A549 (cell line): ENCODE measurements at regions not wholly inside any gene's neighbourhood (a gene's known extent, or its start where the extent isn't known, plus 50 kb on each side); places are given as distances from the start of the nearest gene placed in this dataset.

Source experiments
- ATAC-seq, 2 experiments: fragments of 200-7000 bp in 1 of 2; fragments of >200 bp in 1 of 2; cut with Nextera tagmentation in 1 of 2; cut with Tn5 transposase in 1 of 2; 3 replicates each; pipeline versions ENCODE4 v1.8.0 to v1.9.1; 2018 to 2020; ENCODE audit warnings: mild to moderate bottlenecking in 1 of 2, moderate library complexity in 1 of 2
- CTCF ChIA-PET: fragments of 300-600 bp; sonication (Branson Sonifier 250); formaldehyde crosslinking; extraction: SDS; loops from one replicate; lab custom pipeline; 2021; ENCODE audit warnings: antibody characterized with exemption, inconsistent platforms; lab: Yijun Ruan, JAX
- POLR2A ChIA-PET: fragments of 350-600 bp; formaldehyde crosslinking; extraction: SDS; loops from one replicate; lab custom pipeline; 2021; ENCODE audit warnings: antibody characterized with exemption, inconsistent platforms; lab: Yijun Ruan, JAX
- DNase-seq, 2 experiments: peaks; one replicate each; pipeline versions ENCODE4 v3.0.0 to v3.0.0-alpha.2; 2011 to 2016; ENCODE audit warnings: low read depth in 1 of 2, low spot score in 1 of 2
- FAIRE-seq: peaks from 2 replicates; lab custom pipeline; 2011; peaks lifted over from hg19 to GRCh38; lab: Jason Lieb, UNC
- H3K27ac ChIP-seq, 2 experiments: fragments of >200 bp; sonication (Bioruptor Twin); formaldehyde crosslinking; 3 replicates each; pipeline ENCODE4 v1.5.1; 2016 to 2017
- H3K4me1 ChIP-seq: fragments of >200 bp; sonication (Bioruptor Twin); formaldehyde crosslinking; 3 replicates; pipeline ENCODE4 v1.6.1; 2016
- H3K4me2 ChIP-seq: fragments of >200 bp; sonication (Bioruptor Twin); formaldehyde crosslinking; 3 replicates; pipeline ENCODE4 v1.6.1; 2016
- H3K4me3 ChIP-seq: fragments of >200 bp; sonication (Bioruptor Twin); formaldehyde crosslinking; 3 replicates; pipeline ENCODE4 v1.5.1; 2016
- H3K9me3 ChIP-seq: fragments of >200 bp; sonication (Bioruptor Twin); formaldehyde crosslinking; 3 replicates; pipeline ENCODE4 v1.6.1; 2016
- BHLHE40 ChIP-seq: IDR thresholded peaks from 2 replicates; pipeline ENCODE4 v1.6.1; 2012; ENCODE audit warnings: low read depth, low read length, inconsistent platforms
- CBX2 ChIP-seq: fragments of 200-600 bp; sonication (generic); IDR thresholded peaks from 2 replicates; pipeline ENCODE4 v1.6.1; 2016; ENCODE audit warnings: low read depth, mild to moderate bottlenecking, borderline replicate concordance
- CEBPB ChIP-seq, 2 experiments: fragments of >200 bp in 1 of 2; sonication (Bioruptor Twin) in 1 of 2; formaldehyde crosslinking in 1 of 2; IDR thresholded peaks; 2 replicates each; pipeline ENCODE4 v1.6.1; 2012 to 2016
- CHD2 ChIP-seq: fragments of 150-350 bp; IDR thresholded peaks from 2 replicates; pipeline ENCODE4 v1.6.1; 2014; ENCODE audit warnings: low read length; ENCODE audit not compliant: partially characterized antibody
- EHF ChIP-seq: fragments of 250-450 bp; sonication (Bioruptor Pico); IDR thresholded peaks from 2 replicates; pipeline ENCODE4 v1.5.0; 2020; ENCODE audit warnings: mild to moderate bottlenecking
- EHMT2 ChIP-seq: fragments of 200-600 bp; sonication (generic); IDR thresholded peaks from 2 replicates; pipeline ENCODE4 v1.6.1; 2016; ENCODE audit warnings: antibody characterized with exemption, low read depth, mild to moderate bottlenecking, moderate library complexity
- EP300 ChIP-seq, 2 experiments: fragments of >200 bp; sonication (Bioruptor Twin); formaldehyde crosslinking; IDR thresholded peaks; 2 replicates in 1 of 2; 3 replicates in 1 of 2; pipeline ENCODE4 v1.6.1; 2016 to 2017
- FOXS1 ChIP-seq: fragments of 250-450 bp; sonication (Bioruptor Pico); IDR thresholded peaks from 2 replicates; pipeline ENCODE4 v1.5.0; 2020; ENCODE audit warnings: mild to moderate bottlenecking, moderate library complexity
- HOXA7 ChIP-seq: fragments of 250-450 bp; sonication (Bioruptor Pico); IDR thresholded peaks from 2 replicates; pipeline ENCODE4 v1.5.0; 2020; ENCODE audit warnings: mild to moderate bottlenecking, moderate library complexity
- HOXB13 ChIP-seq: fragments of 250-450 bp; sonication (Bioruptor Pico); IDR thresholded peaks from 2 replicates; pipeline ENCODE4 v1.5.0; 2020; ENCODE audit warnings: low read depth, mild to moderate bottlenecking, moderate library complexity
- JUN ChIP-seq, 2 experiments: fragments of >200 bp; sonication (Bioruptor Twin); formaldehyde crosslinking; IDR thresholded peaks; 2 replicates in 1 of 2; 3 replicates in 1 of 2; pipeline ENCODE4 v1.6.1; 2016 to 2017
- MYC ChIP-seq: IDR thresholded peaks from 2 replicates; pipeline ENCODE4 v1.6.1; 2012; ENCODE audit warnings: mild to moderate bottlenecking, inconsistent platforms, low read length, improper control_type of control experiment, borderline replicate concordance
- NFE2L2 ChIP-seq: fragments of 150-350 bp; conservative IDR thresholded peaks from 2 replicates; pipeline ENCODE4 v1.6.1; 2014; ENCODE audit warnings: low read length
- NPAS2 ChIP-seq: fragments of 250-450 bp; sonication (Bioruptor Pico); IDR thresholded peaks from 2 replicates; pipeline ENCODE4 v1.8.0; 2022; ENCODE audit warnings: mild to moderate bottlenecking, moderate library complexity, borderline replicate concordance
- POLR2A ChIP-seq: IDR thresholded peaks from 2 replicates; pipeline ENCODE4 v1.6.1; 2012; ENCODE audit warnings: mild to moderate bottlenecking, low read length
- RARB ChIP-seq: fragments of 250-450 bp; sonication (Bioruptor Pico); IDR thresholded peaks from 2 replicates; pipeline ENCODE4 v1.8.0; 2021; ENCODE audit warnings: mild to moderate bottlenecking, moderate library complexity
- RCOR1 ChIP-seq: fragments of 150-350 bp; IDR thresholded peaks from 2 replicates; pipeline ENCODE4 v1.6.1; 2014; ENCODE audit warnings: antibody characterized with exemption, low read length, low read depth
- RFX5 ChIP-seq: fragments of 450-650 bp; IDR thresholded peaks from 2 replicates; pipeline ENCODE4 v1.7.1; 2014; ENCODE audit warnings: antibody characterized with exemption, mild to moderate bottlenecking, moderate library complexity
- SMC3 ChIP-seq: fragments of >200 bp; sonication (Bioruptor Twin); formaldehyde crosslinking; IDR thresholded peaks from 3 replicates; pipeline ENCODE4 v1.6.1; 2018; ENCODE audit warnings: inconsistent platforms
- SREBF2 ChIP-seq: fragments of 450-650 bp; IDR thresholded peaks from 2 replicates; pipeline ENCODE4 v1.6.1; 2014; ENCODE audit warnings: mild to moderate bottlenecking, moderate library complexity
- TP53 ChIP-seq: fragments of 250-450 bp; sonication (Bioruptor Pico); IDR thresholded peaks from 2 replicates; pipeline ENCODE4 v1.5.0; 2021; ENCODE audit warnings: mild to moderate bottlenecking, moderate library complexity
- ZFP36 ChIP-seq: fragments of 450-650 bp; IDR thresholded peaks from 2 replicates; pipeline ENCODE4 v1.6.1; 2014; ENCODE audit warnings: borderline replicate concordance; ENCODE audit not compliant: partially characterized antibody
- ZNF302 ChIP-seq: fragments of 250-450 bp; sonication (Bioruptor Pico); IDR thresholded peaks from 2 replicates; pipeline ENCODE4 v1.9.0; 2021; ENCODE audit warnings: inconsistent platforms, mild to moderate bottlenecking, moderate library complexity
- ZSCAN20 ChIP-seq: fragments of 250-450 bp; sonication (Bioruptor Pico); IDR thresholded peaks from 2 replicates; pipeline ENCODE4 v1.8.0; 2022; ENCODE audit warnings: mild to moderate bottlenecking, moderate library complexity
- WGBS: methylation state at CpG from one replicate; pipeline ENCODE4 v1.1.6; 2017; ENCODE audit errors: missing lambda C conversion rate; 5-methylcytosine and 5-hydroxymethylcytosine counted together
- TF ChIP-seq, protein P1 (sequence below): fragments of 150-350 bp; IDR thresholded peaks from 2 replicates; pipeline ENCODE4 v1.6.1; 2014; ENCODE audit warnings: low read depth, mild to moderate bottlenecking, low read length
- TF ChIP-seq, protein P2 (sequence below): fragments of >200 bp; sonication (Bioruptor Twin); formaldehyde crosslinking; IDR thresholded peaks from 3 replicates; pipeline ENCODE4 v1.6.1; 2016
- TF ChIP-seq, protein P3 (sequence below): IDR thresholded peaks from 2 replicates; pipeline ENCODE4 v1.6.1; 2012; ENCODE audit warnings: low read depth, borderline replicate concordance
- TF ChIP-seq, protein P4 (sequence below): IDR thresholded peaks from 2 replicates; pipeline ENCODE4 v1.6.1; 2012

DNA sequence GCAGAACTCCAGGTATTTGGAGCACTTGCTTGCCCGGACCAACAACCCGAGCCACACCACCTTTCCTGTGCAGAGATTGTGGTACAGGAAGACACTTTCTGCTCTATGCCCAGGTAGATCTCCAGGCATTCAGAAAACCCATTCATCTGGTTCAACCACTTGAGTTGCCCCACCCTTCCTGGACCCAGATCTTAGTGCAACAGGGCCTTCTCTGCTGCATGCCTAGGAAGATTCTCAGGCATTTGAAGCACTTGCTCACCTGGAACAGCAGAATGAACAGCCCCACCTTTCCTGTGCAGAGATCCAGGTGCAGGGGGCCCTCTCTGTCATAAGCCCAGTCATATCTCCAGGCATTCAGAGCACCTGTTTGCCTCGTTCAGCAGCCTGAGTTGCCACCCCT lies 412.8 kb upstream of the MGAT4C start:
- no peak for FAIRE-seq
- WGBS = 80% methylated on average over 3 of the region's 3 CpGs
- no peak for ATAC-seq
- H3K27ac ChIP-seq = no peak overlapping the region
- TF ChIP-seq, protein P1, sequence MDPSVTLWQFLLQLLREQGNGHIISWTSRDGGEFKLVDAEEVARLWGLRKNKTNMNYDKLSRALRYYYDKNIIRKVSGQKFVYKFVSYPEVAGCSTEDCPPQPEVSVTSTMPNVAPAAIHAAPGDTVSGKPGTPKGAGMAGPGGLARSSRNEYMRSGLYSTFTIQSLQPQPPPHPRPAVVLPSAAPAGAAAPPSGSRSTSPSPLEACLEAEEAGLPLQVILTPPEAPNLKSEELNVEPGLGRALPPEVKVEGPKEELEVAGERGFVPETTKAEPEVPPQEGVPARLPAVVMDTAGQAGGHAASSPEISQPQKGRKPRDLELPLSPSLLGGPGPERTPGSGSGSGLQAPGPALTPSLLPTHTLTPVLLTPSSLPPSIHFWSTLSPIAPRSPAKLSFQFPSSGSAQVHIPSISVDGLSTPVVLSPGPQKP = no peak
- TF ChIP-seq JUN (IDR thresholded peaks at IDR 0.05) = no peak
- TF ChIP-seq, all 56 proteins: peak for 0
- POLR2A ChIA-PET = no interaction called here
- Histone ChIP-seq H3K4me3 (no peak overlapping the region), H3K9me3 (no peaks in the 10 kb centered on the region), H3K4me1 (peaks cover 18% of the 10 kb centered on the region; the same call in 2 of the 3 replicates), H3K4me2 (no peak overlapping the region)
- CTCF ChIA-PET = no interaction called here
- no peak for DNase-seq

DNA sequence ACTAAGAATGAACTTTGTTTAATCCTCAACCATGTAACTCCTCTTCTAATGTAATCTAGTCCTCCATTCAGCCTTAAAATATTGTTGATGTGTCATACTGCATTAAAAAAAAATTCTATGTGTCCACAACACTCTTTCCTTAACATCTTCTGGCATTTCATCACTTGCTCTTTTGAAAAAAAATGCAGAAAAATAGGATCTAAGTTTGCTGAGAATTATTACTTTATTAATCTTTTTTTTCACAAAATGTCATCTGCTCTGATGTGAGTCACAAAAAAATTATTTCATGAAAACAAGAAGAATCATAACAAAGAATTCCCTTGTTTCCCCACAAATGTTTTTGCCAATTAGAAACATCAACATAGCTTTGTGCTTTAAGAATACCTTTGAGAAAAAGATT lies 410.1 kb upstream of the MGAT4C start:
- ChIA-PET CTCF (no interaction called here), POLR2A (no interaction called here)
- no peaks in the 10 kb centered on the region for H3K9me3 ChIP-seq
- TF ChIP-seq HOXB13 (CRISPR knock-in tag) = no peak
- no peak for TF ChIP-seq ZNF302 (CRISPR knock-in tag)
- TF ChIP-seq NPAS2 (CRISPR knock-in tag) = no peak
- TF ChIP-seq ZSCAN20 = no peak
- TF ChIP-seq EHMT2 = no peak
- no peak for TF ChIP-seq EP300 (IDR thresholded peaks at IDR 0.05)
- TF ChIP-seq CBX2 = no peak
- TF ChIP-seq BHLHE40 = no peak
- TF ChIP-seq RFX5 = no peak
- TF ChIP-seq TP53 = no peak
- no peak for TF ChIP-seq POLR2A
- H3K4me3 ChIP-seq = no peak overlapping the region
- DNase-seq (no peak), ATAC-seq (no peak), FAIRE-seq (no peak)
- no peak overlapping the region for H3K27ac ChIP-seq
- peaks cover 29% of the 10 kb centered on the region; the same call in 2 of the 3 replicates for H3K4me1 ChIP-seq
- H3K4me2 ChIP-seq = no peak overlapping the region

DNA sequence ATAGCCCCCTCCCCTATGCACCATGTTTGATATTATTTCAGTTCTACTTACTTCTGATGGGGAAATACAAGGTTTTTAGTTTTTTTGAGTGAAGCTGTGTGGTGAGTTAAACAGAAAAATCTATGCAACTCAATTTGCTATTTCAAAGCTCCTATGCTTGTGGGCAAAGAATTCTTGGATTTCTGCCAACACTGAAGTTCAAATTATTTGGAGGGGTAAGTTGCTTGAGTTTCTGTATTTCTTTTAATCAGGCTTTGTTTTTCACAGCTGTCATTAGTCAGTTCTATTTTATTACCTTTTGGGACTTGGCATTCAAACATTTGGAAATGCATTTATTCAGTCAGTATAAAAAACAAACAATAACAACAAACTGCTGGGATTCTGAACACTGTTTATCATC lies 407.5 kb upstream of the MGAT4C start:
- H3K9me3 ChIP-seq = no peaks in the 10 kb centered on the region
- FAIRE-seq = peak; percentile 72
- H3K4me2 ChIP-seq = no peak overlapping the region
- ChIA-PET CTCF (no interaction called here), POLR2A (no interaction called here)
- H3K4me1 ChIP-seq = peaks cover 52% of the 10 kb centered on the region
- H3K4me3 ChIP-seq = no peak overlapping the region
- peak overlapping the region in 1 of 2 experiments; percentile 71; a peak in 2 of 6 replicates for H3K27ac ChIP-seq
- no peak for ATAC-seq
- TF ChIP-seq, protein P2, sequence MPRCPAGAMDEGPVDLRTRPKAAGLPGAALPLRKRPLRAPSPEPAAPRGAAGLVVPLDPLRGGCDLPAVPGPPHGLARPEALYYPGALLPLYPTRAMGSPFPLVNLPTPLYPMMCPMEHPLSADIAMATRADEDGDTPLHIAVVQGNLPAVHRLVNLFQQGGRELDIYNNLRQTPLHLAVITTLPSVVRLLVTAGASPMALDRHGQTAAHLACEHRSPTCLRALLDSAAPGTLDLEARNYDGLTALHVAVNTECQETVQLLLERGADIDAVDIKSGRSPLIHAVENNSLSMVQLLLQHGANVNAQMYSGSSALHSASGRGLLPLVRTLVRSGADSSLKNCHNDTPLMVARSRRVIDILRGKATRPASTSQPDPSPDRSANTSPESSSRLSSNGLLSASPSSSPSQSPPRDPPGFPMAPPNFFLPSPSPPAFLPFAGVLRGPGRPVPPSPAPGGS = no peak
- TF ChIP-seq EHF = no peak
- no peak for TF ChIP-seq SMC3
- no peak for TF ChIP-seq ZFP36
- TF ChIP-seq NPAS2 (CRISPR knock-in tag) = no peak
- TF ChIP-seq HOXA7 (CRISPR knock-in tag) = no peak
- no peak for TF ChIP-seq CBX2
- TF ChIP-seq MYC = no peak
- TF ChIP-seq BHLHE40 = no peak
- no peak for TF ChIP-seq RCOR1
- no peak for TF ChIP-seq CHD2
- TF ChIP-seq SREBF2 = no peak
- TF ChIP-seq, protein P3, sequence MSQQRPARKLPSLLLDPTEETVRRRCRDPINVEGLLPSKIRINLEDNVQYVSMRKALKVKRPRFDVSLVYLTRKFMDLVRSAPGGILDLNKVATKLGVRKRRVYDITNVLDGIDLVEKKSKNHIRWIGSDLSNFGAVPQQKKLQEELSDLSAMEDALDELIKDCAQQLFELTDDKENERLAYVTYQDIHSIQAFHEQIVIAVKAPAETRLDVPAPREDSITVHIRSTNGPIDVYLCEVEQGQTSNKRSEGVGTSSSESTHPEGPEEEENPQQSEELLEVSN = no peak
- TF ChIP-seq CEBPB (IDR thresholded peaks at IDR 0.05) = no peak
- TF ChIP-seq NFE2L2 = no peak
- TF ChIP-seq FOXS1 (CRISPR knock-in tag) = no peak
- no peak for TF ChIP-seq RARB
- TF ChIP-seq, protein P4, sequence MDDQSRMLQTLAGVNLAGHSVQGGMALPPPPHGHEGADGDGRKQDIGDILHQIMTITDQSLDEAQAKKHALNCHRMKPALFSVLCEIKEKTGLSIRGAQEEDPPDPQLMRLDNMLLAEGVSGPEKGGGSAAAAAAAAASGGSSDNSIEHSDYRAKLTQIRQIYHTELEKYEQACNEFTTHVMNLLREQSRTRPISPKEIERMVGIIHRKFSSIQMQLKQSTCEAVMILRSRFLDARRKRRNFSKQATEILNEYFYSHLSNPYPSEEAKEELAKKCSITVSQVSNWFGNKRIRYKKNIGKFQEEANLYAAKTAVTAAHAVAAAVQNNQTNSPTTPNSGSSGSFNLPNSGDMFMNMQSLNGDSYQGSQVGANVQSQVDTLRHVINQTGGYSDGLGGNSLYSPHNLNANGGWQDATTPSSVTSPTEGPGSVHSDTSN = no peak
- no peak for TF ChIP-seq EP300 (IDR thresholded peaks at IDR 0.05)
- no peak for DNase-seq
